IMR-90 (cell line): ENCODE measurements at regions not wholly inside any gene's neighbourhood (a gene's known extent, or its start where the extent isn't known, plus 50 kb on each side); places are given as distances from the start of the nearest gene placed in this dataset.

Source experiments
- ATAC-seq: fragments of 200-7000 bp; cut with Tn5 transposase; 2 replicates; pipeline ENCODE4 v1.9.1; 2020; ENCODE audit warnings: low read depth, mild to moderate bottlenecking, moderate library complexity
- BruUV-seq: library from RNA; stranded (reverse); fragments of 400-500 nt; replicated peaks from 2 replicates; lab custom pipeline; 2021; lab: Mats Ljungman, UMichigan
- CTCF ChIA-PET: fragments of 300-600 bp; formaldehyde crosslinking; extraction: SDS; loops from one replicate; lab custom pipeline; 2021; ENCODE audit warnings: antibody characterized with exemption; lab: Yijun Ruan, JAX
- POLR2A ChIA-PET: fragments of 300-600 bp; sonication (Branson Sonifier 250); formaldehyde crosslinking; loops from one replicate; lab custom pipeline; 2022; ENCODE audit warnings: antibody characterized with exemption; ENCODE audit not compliant: unreplicated experiment; lab: Charles Lee
- DNase-seq: peaks from one replicate; pipeline ENCODE4 v3.0.0; 2013
- H2AFZ ChIP-seq: replicated peaks from 2 replicates; pipeline ENCODE3; 2013; ENCODE audit warnings: low read length, mild to moderate bottlenecking; ENCODE audit not compliant: poor library complexity
- H2AK5ac ChIP-seq: 2 replicates; pipeline ENCODE4 v1.6.1; 2013; ENCODE audit warnings: low read depth, low read length, inconsistent platforms
- H2AK9ac ChIP-seq: replicated peaks from 2 replicates; pipeline ENCODE3; 2013; ENCODE audit warnings: mild to moderate bottlenecking, low read depth, low read length, moderate library complexity; ENCODE audit not compliant: poor library complexity
- H2BK120ac ChIP-seq: 2 replicates; pipeline ENCODE4 v1.6.1; 2013; ENCODE audit warnings: low read depth, low read length, inconsistent platforms
- H2BK15ac ChIP-seq: 3 replicates; pipeline ENCODE4 v1.6.1; 2013; ENCODE audit warnings: low read depth, low read length, inconsistent platforms
- H2BK20ac ChIP-seq: 2 replicates; pipeline ENCODE4 v1.6.1; 2013; ENCODE audit warnings: low read depth, mild to moderate bottlenecking, inconsistent platforms, low read length, moderate library complexity
- H2BK5ac ChIP-seq: 2 replicates; pipeline ENCODE4 v1.6.1; 2013; ENCODE audit warnings: mild to moderate bottlenecking, low read depth, low read length, inconsistent platforms; ENCODE audit not compliant: poor library complexity, severe bottlenecking
- H3K14ac ChIP-seq: replicated peaks from 2 replicates; pipeline ENCODE4 v1.6.1; 2013; ENCODE audit warnings: low read depth, low read length, inconsistent platforms
- H3K18ac ChIP-seq: 2 replicates; pipeline ENCODE4 v1.6.1; 2013; ENCODE audit warnings: low read depth, low read length, control low read depth
- H3K23ac ChIP-seq: 2 replicates; pipeline ENCODE4 v1.6.1; 2013; ENCODE audit warnings: low read depth, low read length, inconsistent platforms
- H3K27ac ChIP-seq: 2 replicates; pipeline ENCODE4 v1.5.1; 2013; ENCODE audit warnings: mild to moderate bottlenecking, control low read depth, low read length; ENCODE audit not compliant: insufficient read depth
- H3K27me3 ChIP-seq: 2 replicates; pipeline ENCODE4 v1.6.1; 2013; ENCODE audit warnings: low read length; ENCODE audit not compliant: control insufficient read depth, insufficient read depth
- H3K36me3 ChIP-seq: 2 replicates; pipeline ENCODE4 v1.6.1; 2013; ENCODE audit warnings: low read length, mixed read lengths; ENCODE audit not compliant: control insufficient read depth, insufficient read depth
- H3K4ac ChIP-seq: 2 replicates; pipeline ENCODE4 v1.6.1; 2013; ENCODE audit warnings: low read depth, low read length, inconsistent platforms
- H3K4me1 ChIP-seq: 2 replicates; pipeline ENCODE4 v1.6.1; 2013; ENCODE audit warnings: low read length, mixed read lengths; ENCODE audit not compliant: control insufficient read depth, insufficient read depth
- H3K4me2 ChIP-seq: 2 replicates; pipeline ENCODE4 v1.6.1; 2013; ENCODE audit warnings: low read depth, mild to moderate bottlenecking, control low read depth, low read length, moderate library complexity
- H3K4me3 ChIP-seq: 2 replicates; pipeline ENCODE4 v1.5.1; 2013; ENCODE audit warnings: low read depth, mild to moderate bottlenecking, control low read depth, low read length, moderate library complexity; ENCODE audit not compliant: insufficient read depth
- H3K56ac ChIP-seq: 2 replicates; pipeline ENCODE4 v1.6.1; 2013; ENCODE audit warnings: low read length, inconsistent platforms; ENCODE audit not compliant: insufficient read depth; ENCODE audit errors: extremely low read depth
- H3K79me1 ChIP-seq, 2 experiments: 2 replicates each; pipeline ENCODE4 v1.6.1; 2013; ENCODE audit warnings: low read length in 2 of 2, inconsistent platforms in 1 of 2, low read depth in 1 of 2
- H3K9ac ChIP-seq: 2 replicates; pipeline ENCODE4 v1.6.1; 2013; ENCODE audit warnings: low read depth, low read length, control low read depth
- H3K9me1 ChIP-seq: 2 replicates; pipeline ENCODE4 v1.6.1; 2013; ENCODE audit warnings: low read length, inconsistent platforms; ENCODE audit not compliant: insufficient read depth
- H3K9me3 ChIP-seq: 2 replicates; pipeline ENCODE4 v1.6.1; 2013; ENCODE audit warnings: low read length; ENCODE audit not compliant: control insufficient read depth, insufficient read depth
- H4K20me1 ChIP-seq: 2 replicates; pipeline ENCODE4 v1.6.1; 2013; ENCODE audit warnings: low read length, inconsistent platforms; ENCODE audit not compliant: insufficient read depth
- H4K5ac ChIP-seq: 2 replicates; pipeline ENCODE4 v1.6.1; 2013; ENCODE audit warnings: mild to moderate bottlenecking, low read depth, low read length, control low read depth
- H4K8ac ChIP-seq, 2 experiments: 2 replicates each; pipeline ENCODE4 v1.6.1; 2013; ENCODE audit warnings: low read depth in 2 of 2, low read length in 2 of 2, control low read depth in 1 of 2, inconsistent platforms in 1 of 2
- H4K91ac ChIP-seq: 2 replicates; pipeline ENCODE4 v1.6.1; 2013; ENCODE audit warnings: low read depth, low read length, inconsistent platforms; ENCODE audit not compliant: insufficient read depth
- BHLHE40 ChIP-seq: fragments of 150-350 bp; IDR thresholded peaks from 2 replicates; pipeline ENCODE4 v1.6.1; 2016; ENCODE audit warnings: mild to moderate bottlenecking, low read depth, low read length
- CEBPB ChIP-seq: IDR thresholded peaks from 2 replicates; pipeline ENCODE4 v1.6.1; 2012; ENCODE audit warnings: low read depth, low read length, improper control_type of control experiment
- CHD1 ChIP-seq: IDR thresholded peaks from 2 replicates; pipeline ENCODE4 v1.6.1; 2012; ENCODE audit warnings: low read depth, low read length, improper control_type of control experiment
- CTCF ChIP-seq: conservative IDR thresholded peaks from 2 replicates; pipeline ENCODE4 v1.5.1; 2012; ENCODE audit warnings: mild to moderate bottlenecking, low read depth, low read length, improper control_type of control experiment
- ELK1 ChIP-seq: fragments of 150-350 bp; IDR thresholded peaks from 2 replicates; pipeline ENCODE4 v1.6.1; 2016; ENCODE audit warnings: low read depth, mild to moderate bottlenecking, low read length, moderate library complexity, borderline replicate concordance
- FOS ChIP-seq: fragments of 150-350 bp; IDR thresholded peaks from 2 replicates; pipeline ENCODE4 v1.6.1; 2016; ENCODE audit warnings: low read depth, low read length
- MAFK ChIP-seq: IDR thresholded peaks from 2 replicates; pipeline ENCODE4 v1.6.1; 2012; ENCODE audit warnings: low read depth, low read length, improper control_type of control experiment
- MAZ ChIP-seq: IDR thresholded peaks from 2 replicates; pipeline ENCODE4 v1.6.1; 2012; ENCODE audit warnings: low read depth, mild to moderate bottlenecking, low read length, improper control_type of control experiment, moderate library complexity, borderline replicate concordance
- MXI1 ChIP-seq: IDR thresholded peaks from 2 replicates; pipeline ENCODE4 v1.6.1; 2012; ENCODE audit warnings: low read depth, mild to moderate bottlenecking, low read length, moderate library complexity, borderline replicate concordance
- NFE2L2 ChIP-seq: fragments of 150-350 bp; IDR thresholded peaks from 2 replicates; pipeline ENCODE4 v1.6.1; 2016; ENCODE audit warnings: low read depth, mild to moderate bottlenecking, low read length
- POLR2A ChIP-seq: IDR thresholded peaks from 2 replicates; pipeline ENCODE4 v1.6.1; 2012; ENCODE audit warnings: mild to moderate bottlenecking, low read depth, low read length
- RAD21 ChIP-seq: IDR thresholded peaks from 2 replicates; pipeline ENCODE4 v1.6.1; 2012; ENCODE audit warnings: low read length, improper control_type of control experiment
- RCOR1 ChIP-seq: IDR thresholded peaks from 2 replicates; pipeline ENCODE4 v1.6.1; 2012; ENCODE audit warnings: mild to moderate bottlenecking, low read length, improper control_type of control experiment; ENCODE audit not compliant: insufficient replicate concordance
- RFX5 ChIP-seq: IDR thresholded peaks from 2 replicates; pipeline ENCODE4 v1.8.0; 2012; ENCODE audit warnings: low read depth, mild to moderate bottlenecking, low read length, moderate library complexity
- SMC3 ChIP-seq: fragments of 150-350 bp; IDR thresholded peaks from 2 replicates; pipeline ENCODE4 v1.6.1; 2016; ENCODE audit warnings: low read depth, mild to moderate bottlenecking, antibody characterized with exemption, low read length, moderate library complexity
- USF2 ChIP-seq: fragments of 150-350 bp; IDR thresholded peaks from 2 replicates; pipeline ENCODE4 v1.6.1; 2017; ENCODE audit warnings: mild to moderate bottlenecking, antibody characterized with exemption, low read length, low read depth
- WGBS, 2 experiments: methylation state at CpG; one replicate each; pipeline versions ENCODE4 v1.1.5 to v1.1.7; 2013; ENCODE audit warnings: missing lambda C conversion rate in 2 of 2; ENCODE audit not compliant: insufficient read length in 1 of 2; ENCODE audit errors: extremely low coverage in 2 of 2; 5-methylcytosine and 5-hydroxymethylcytosine counted together
- dilution Hi-C: fragments of 300-500 bp; cut with HindIII; formaldehyde crosslinking; loops from one replicate; pipeline ENCODE4 v1.14.3; 2018; ENCODE audit warnings: low sequenced_read_pairs; ENCODE audit not compliant: unreplicated experiment
- in situ Hi-C: fragments of 300-500 bp; cut with MboI; formaldehyde crosslinking; loops from 3 replicates; pipeline ENCODE4 v1.14.3; 2019; ENCODE audit warnings: low sequenced_read_pairs, inconsistent platforms, mixed read lengths
- intact Hi-C: fragments of 100-400 bp; cut with micrococcal nuclease; formaldehyde crosslinking; loops from 2 replicates; pipeline ENCODE4 v1.10.0; 2022

GRCh38 chr6:21507811-21508210, 85.7 kb upstream of the SOX4 start:
- H2BK120ac ChIP-seq = no peak overlapping the region
- no peak overlapping the region for H4K91ac ChIP-seq
- H3K9me1 ChIP-seq = no peaks in the 10 kb centered on the region
- H2BK15ac ChIP-seq = no peak overlapping the region
- DNase-seq (peak; percentile 7), ATAC-seq (no peak)
- H2AK9ac ChIP-seq = no peak overlapping the region
- H3K4me3 ChIP-seq = no peak overlapping the region
- no peaks in the 10 kb centered on the region for H3K9me3 ChIP-seq
- H3K4me1 ChIP-seq = no peaks in the 10 kb centered on the region
- ChIA-PET CTCF (interaction anchor here (0.6 kb wide), 1 partner anchor 679 kb away, joined by 3 read pairs; no protein-coding TSS in a partner anchor), POLR2A (interaction anchor here (0.6 kb wide), 1 partner anchor 11 kb away, joined by 3 read pairs; no protein-coding TSS in a partner anchor)
- H2AFZ ChIP-seq = no peak overlapping the region
- no peak overlapping the region for H2AK5ac ChIP-seq
- no peak overlapping the region for H2BK20ac ChIP-seq
- H3K4ac ChIP-seq = no peak overlapping the region
- H3K36me3 ChIP-seq = no peaks in the 10 kb centered on the region
- dilution Hi-C loops = no loop called here
- H3K27me3 ChIP-seq = no peaks in the 10 kb centered on the region
- no peak overlapping the region for H2BK5ac ChIP-seq
- no peak overlapping the region for H3K56ac ChIP-seq
- no peak overlapping the region for H4K8ac ChIP-seq
- in situ Hi-C loops = no loop called here
- no peak overlapping the region for H3K14ac ChIP-seq
- H3K27ac ChIP-seq = no peak overlapping the region
- H3K79me1 ChIP-seq = no peaks in the 10 kb centered on the region
- TF ChIP-seq BHLHE40 = no peak
- no peak for TF ChIP-seq ELK1
- no peak for TF ChIP-seq MXI1
- no peak for TF ChIP-seq MAZ
- no peak for TF ChIP-seq NFE2L2
- TF ChIP-seq RCOR1 = no peak
- TF ChIP-seq MAFK = no peak
- no peak for TF ChIP-seq POLR2A
- no peak for TF ChIP-seq CEBPB
- no peak for TF ChIP-seq SMC3
- no peak for TF ChIP-seq FOS
- TF ChIP-seq RFX5 = no peak
- no peak for TF ChIP-seq CTCF
- TF ChIP-seq USF2 = no peak
- TF ChIP-seq RAD21 = no peak
- no peak for TF ChIP-seq CHD1
- H3K18ac ChIP-seq = no peak overlapping the region
- BruUV-seq = no TSS peak
- H3K9ac ChIP-seq = no peak overlapping the region
- H3K23ac ChIP-seq = no peak overlapping the region
- no peak overlapping the region for H3K4me2 ChIP-seq
- H4K20me1 ChIP-seq = no peaks in the 10 kb centered on the region
- no peak overlapping the region for H4K5ac ChIP-seq
- intact Hi-C loops = loop anchor here (10.0 kb wide), 1 partner anchor 633 kb away; no protein-coding TSS in a partner anchor
- no CpG with 5 or more reads among the region's 2 CpGs for WGBS, 2 experiments
